Erythroblast (primary cell): ENCODE measurements at regions not wholly inside any gene's neighbourhood (a gene's known extent, or its start where the extent isn't known, plus 50 kb on each side); places are given as distances from the start of the nearest gene placed in this dataset.

ENCODE experiments used
- GATA1 ChIP-seq: IDR thresholded peaks from 2 replicates; pipeline ENCODE4 v1.6.1; 2011; ENCODE audit warnings: low read depth, mild to moderate bottlenecking, control low read depth, low read length, moderate library complexity
- POLR2A ChIP-seq: IDR thresholded peaks from 2 replicates; pipeline ENCODE4 v1.6.1; 2011; ENCODE audit warnings: mild to moderate bottlenecking, low read length

GRCh38 chr22:48715511-48715910, 1112.2 kb downstream of the BRD1 start:
- TF ChIP-seq POLR2A (no peak), GATA1 (no peak)
